OCI-LY7 (cell line): ENCODE measurements at regions not wholly inside any gene's neighbourhood (a gene's known extent, or its start where the extent isn't known, plus 50 kb on each side); places are given as distances from the start of the nearest gene placed in this dataset.

Experiments
- BruUV-seq: library from RNA; stranded (reverse); fragments of 400-500 nt; replicated peaks from 2 replicates; lab custom pipeline; 2021; lab: Mats Ljungman, UMichigan
- CTCF ChIA-PET: fragments of 300-600 bp; sonication (Branson Sonifier 250); formaldehyde crosslinking; loops from one replicate; lab custom pipeline; 2022; ENCODE audit warnings: antibody characterized with exemption; ENCODE audit not compliant: unreplicated experiment; lab: Charles Lee
- POLR2A ChIA-PET: fragments of 300-600 bp; sonication (Branson Sonifier 250); formaldehyde crosslinking; loops from one replicate; lab custom pipeline; 2022; ENCODE audit warnings: antibody characterized with exemption; lab: Charles Lee
- DNase-seq: peaks from one replicate; pipeline ENCODE4 v3.0.0-alpha.2; 2015; ENCODE audit warnings: low spot score
- H2AFZ ChIP-seq: fragments of 200-600 bp; sonication (generic), shearing (Covaris generic); 2 replicates; pipeline ENCODE4 v1.6.1; 2014; ENCODE audit warnings: mild to moderate bottlenecking, antibody characterized with exemption, low read length, moderate library complexity
- H3K27ac ChIP-seq: fragments of 200-600 bp; sonication (generic); 2 replicates; pipeline ENCODE4 v1.5.1; 2014; ENCODE audit warnings: mixed run types, low read depth, mild to moderate bottlenecking, moderate library complexity, low read length, inconsistent platforms; ENCODE audit not compliant: poor library complexity, severe bottlenecking
- H3K36me3 ChIP-seq: fragments of 200-600 bp; sonication (generic); 2 replicates; pipeline ENCODE4 v1.6.1; 2014; ENCODE audit warnings: mild to moderate bottlenecking, antibody characterized with exemption, low read length, moderate library complexity, mixed read lengths; ENCODE audit not compliant: insufficient read depth
- H3K4me1 ChIP-seq: fragments of 200-600 bp; sonication (generic); 2 replicates; pipeline ENCODE4 v1.5.1; 2014; ENCODE audit warnings: mild to moderate bottlenecking, low read length; ENCODE audit not compliant: insufficient read depth, poor library complexity, severe bottlenecking
- H3K4me2 ChIP-seq: fragments of 200-600 bp; sonication (generic); 2 replicates; pipeline ENCODE4 v1.6.1; 2014; ENCODE audit warnings: mild to moderate bottlenecking, low read length
- H3K4me3 ChIP-seq: fragments of 200-600 bp; sonication (generic); 2 replicates; pipeline ENCODE4 v1.5.1; 2014; ENCODE audit warnings: mild to moderate bottlenecking, low read depth, low read length; ENCODE audit not compliant: poor library complexity, severe bottlenecking
- H3K79me2 ChIP-seq: fragments of 200-600 bp; sonication (generic); 2 replicates; pipeline ENCODE4 v1.6.1; 2016; ENCODE audit warnings: low read depth, mild to moderate bottlenecking, low read length, moderate library complexity, mixed read lengths; ENCODE audit not compliant: insufficient read depth
- H3K9me2 ChIP-seq: fragments of 200-600 bp; sonication (generic); 2 replicates; pipeline ENCODE4 v1.6.1; 2016; ENCODE audit warnings: mild to moderate bottlenecking, low read length, mixed read lengths; ENCODE audit not compliant: insufficient read depth
- H3K9me3 ChIP-seq: fragments of 200-600 bp; sonication (generic); 2 replicates; pipeline ENCODE4 v1.6.1; 2014; ENCODE audit warnings: mild to moderate bottlenecking, mixed run types, low read length, mixed read lengths
- H4K20me1 ChIP-seq: fragments of 200-600 bp; sonication (generic); 2 replicates; pipeline ENCODE4 v1.6.1; 2014; ENCODE audit warnings: mild to moderate bottlenecking, antibody characterized with exemption, low read length, moderate library complexity, mixed read lengths; ENCODE audit not compliant: insufficient read depth
- EZH2phosphoT487 ChIP-seq: fragments of 200-600 bp; sonication (generic); IDR thresholded peaks from 2 replicates; pipeline ENCODE4 v1.6.1; 2018; ENCODE audit warnings: low read depth, borderline replicate concordance, mild to moderate bottlenecking, mixed run types, antibody characterized with exemption, low read length, moderate library complexity, mixed read lengths
- intact Hi-C: fragments of 100-400 bp; cut with micrococcal nuclease; formaldehyde crosslinking; loops from one replicate; pipeline ENCODE4 v1.10.0; 2022; ENCODE audit not compliant: unreplicated experiment
- TF ChIP-seq, protein P1 (sequence below): fragments of 200-600 bp; sonication (generic); conservative IDR thresholded peaks from 2 replicates; pipeline ENCODE4 v1.5.1; 2014; ENCODE audit warnings: mild to moderate bottlenecking, antibody characterized with exemption, low read length, moderate library complexity, mixed read lengths

- POLR2A ChIA-PET = interaction anchor here (0.6 kb wide), 1 partner anchor 70 kb away, joined by 3 read pairs; no protein-coding TSS in a partner anchor
- H3K4me3 ChIP-seq = no peak overlapping the region
- H2AFZ ChIP-seq = no peak overlapping the region
- no peak for DNase-seq
- peaks cover 11% of the 10 kb centered on the region for H3K4me1 ChIP-seq
- H3K36me3 ChIP-seq = no peaks in the 10 kb centered on the region
- H4K20me1 ChIP-seq = no peaks in the 10 kb centered on the region
- TF ChIP-seq, protein P1, sequence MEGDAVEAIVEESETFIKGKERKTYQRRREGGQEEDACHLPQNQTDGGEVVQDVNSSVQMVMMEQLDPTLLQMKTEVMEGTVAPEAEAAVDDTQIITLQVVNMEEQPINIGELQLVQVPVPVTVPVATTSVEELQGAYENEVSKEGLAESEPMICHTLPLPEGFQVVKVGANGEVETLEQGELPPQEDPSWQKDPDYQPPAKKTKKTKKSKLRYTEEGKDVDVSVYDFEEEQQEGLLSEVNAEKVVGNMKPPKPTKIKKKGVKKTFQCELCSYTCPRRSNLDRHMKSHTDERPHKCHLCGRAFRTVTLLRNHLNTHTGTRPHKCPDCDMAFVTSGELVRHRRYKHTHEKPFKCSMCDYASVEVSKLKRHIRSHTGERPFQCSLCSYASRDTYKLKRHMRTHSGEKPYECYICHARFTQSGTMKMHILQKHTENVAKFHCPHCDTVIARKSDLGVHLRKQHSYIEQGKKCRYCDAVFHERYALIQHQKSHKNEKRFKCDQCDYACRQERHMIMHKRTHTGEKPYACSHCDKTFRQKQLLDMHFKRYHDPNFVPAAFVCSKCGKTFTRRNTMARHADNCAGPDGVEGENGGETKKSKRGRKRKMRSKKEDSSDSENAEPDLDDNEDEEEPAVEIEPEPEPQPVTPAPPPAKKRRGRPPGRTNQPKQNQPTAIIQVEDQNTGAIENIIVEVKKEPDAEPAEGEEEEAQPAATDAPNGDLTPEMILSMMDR = no peak
- no peak for TF ChIP-seq EZH2phosphoT487
- no peaks in the 10 kb centered on the region for H3K9me3 ChIP-seq
- CTCF ChIA-PET = interaction anchor here (1.1 kb wide), 1 partner anchor 56 kb away, joined by 3 read pairs; no protein-coding TSS in a partner anchor
- intact Hi-C loops = loop anchor here (5.0 kb wide), 1 partner anchor 468 kb away; no protein-coding TSS in a partner anchor
- no peaks in the 10 kb centered on the region for H3K79me2 ChIP-seq
- H3K4me2 ChIP-seq = no peak overlapping the region
- no peak overlapping the region for H3K27ac ChIP-seq
- no TSS peak for BruUV-seq
- H3K9me2 ChIP-seq = no peaks in the 10 kb centered on the region
Measured at GRCh38 chr7:50209461-50210135, 94.9 kb upstream of the IKZF1 start.

GRCh38 chr7:50208378-50208982, 96.0 kb upstream of the IKZF1 start:
- H3K79me2 ChIP-seq = no peaks in the 10 kb centered on the region
- no TSS peak for BruUV-seq

More at GRCh38 chr7:50208378-50208982, 96.0 kb upstream of the IKZF1 start:
- intact Hi-C loops = loop anchor here (5.0 kb wide), 1 partner anchor 469 kb away; no protein-coding TSS in a partner anchor
- Histone ChIP-seq H2AFZ (no peak overlapping the region), H3K27ac (no peak overlapping the region), H3K9me3 (no peaks in the 10 kb centered on the region), H3K36me3 (no peaks in the 10 kb centered on the region), H3K9me2 (no peaks in the 10 kb centered on the region), H3K4me1 (peaks cover 23% of the 10 kb centered on the region), H3K4me3 (no peak overlapping the region), H3K4me2 (no peak overlapping the region), H4K20me1 (no peaks in the 10 kb centered on the region)
- CTCF ChIA-PET = no interaction called here
- POLR2A ChIA-PET = no interaction called here
- TF ChIP-seq, protein P1 = no peak
- TF ChIP-seq EZH2phosphoT487 = no peak
- no peak for DNase-seq
